Neural progenitor cell (in vitro differentiated cells): ENCODE measurements at regions not wholly inside any gene's neighbourhood (a gene's known extent, or its start where the extent isn't known, plus 50 kb on each side); places are given as distances from the start of the nearest gene placed in this dataset.
"Not testable (repeated sequence)": the region's sequence is repeated elsewhere in the genome, so short reads cannot be mapped to it uniquely, and the experiment has no call there.

Source experiments
- DNase-seq: peaks from one replicate; pipeline ENCODE4 v3.0.0-alpha.2; 2016; ENCODE audit warnings: low spot score
- H2AFZ ChIP-seq: fragments of 200-600 bp; sonication (generic); replicated peaks from 2 replicates; pipeline ENCODE4 v1.6.1; 2016; ENCODE audit warnings: antibody characterized with exemption
- H3F3A ChIP-seq: fragments of 200-600 bp; sonication (generic); 2 replicates; pipeline ENCODE4 v1.6.1; 2016; ENCODE audit warnings: antibody characterized with exemption, low read depth
- H3K27ac ChIP-seq: fragments of 200-600 bp; sonication (generic); 2 replicates; pipeline ENCODE4 v1.5.1; 2016; ENCODE audit warnings: mild to moderate bottlenecking
- H3K27me3 ChIP-seq: fragments of 200-600 bp; sonication (generic); 2 replicates; pipeline ENCODE4 v1.6.1; 2016; ENCODE audit warnings: mild to moderate bottlenecking, moderate library complexity
- H3K36me3 ChIP-seq: fragments of 200-600 bp; sonication (generic); 2 replicates; pipeline ENCODE4 v1.5.1; 2016
- H3K4me1 ChIP-seq: fragments of 200-600 bp; sonication (generic); 2 replicates; pipeline ENCODE4 v1.6.1; 2016; ENCODE audit warnings: mixed run types
- H3K4me2 ChIP-seq: fragments of 200-600 bp; sonication (generic); 2 replicates; pipeline ENCODE4 v1.6.1; 2016
- H3K4me3 ChIP-seq: fragments of 200-600 bp; sonication (generic); 2 replicates; pipeline ENCODE4 v1.5.1; 2016
- H3K79me2 ChIP-seq: fragments of 200-600 bp; sonication (generic); 2 replicates; pipeline ENCODE4 v1.6.1; 2016; ENCODE audit warnings: low read depth
- H3K9ac ChIP-seq: fragments of 200-600 bp; sonication (generic); 2 replicates; pipeline ENCODE4 v1.6.1; 2016
- H3K9me3 ChIP-seq: fragments of 200-600 bp; sonication (generic); 2 replicates; pipeline ENCODE4 v1.5.1; 2016; ENCODE audit warnings: low read depth
- H4K20me1 ChIP-seq: fragments of 200-600 bp; sonication (generic); 2 replicates; pipeline ENCODE4 v1.6.1; 2016; ENCODE audit warnings: low read depth
- H3K27ac Mint-ChIP-seq: 3 replicates; pipeline ENCODE4 v1.8.0; 2021; ENCODE audit warnings: mixed read lengths
- H3K27me3 Mint-ChIP-seq: 2 replicates; pipeline ENCODE4 v1.8.0; 2022; ENCODE audit warnings: low read depth, mild to moderate bottlenecking, inconsistent platforms, moderate library complexity, mixed read lengths; ENCODE audit not compliant: insufficient read depth
- H3K36me3 Mint-ChIP-seq: 3 replicates; pipeline ENCODE4 v1.8.0; 2021; ENCODE audit warnings: mixed read lengths
- H3K4me1 Mint-ChIP-seq: 3 replicates; pipeline ENCODE4 v1.8.0; 2021; ENCODE audit warnings: mixed read lengths
- H3K4me3 Mint-ChIP-seq: 3 replicates; pipeline ENCODE4 v1.8.0; 2021; ENCODE audit warnings: mild to moderate bottlenecking, moderate library complexity, mixed read lengths
- H3K9me3 Mint-ChIP-seq: 3 replicates; pipeline ENCODE4 v1.8.0; 2020; ENCODE audit warnings: mixed read lengths
- CTCF ChIP-seq: fragments of 200-600 bp; sonication (generic); IDR thresholded peaks from 2 replicates; pipeline ENCODE4 v1.5.1; 2017; ENCODE audit warnings: antibody characterized with exemption, mild to moderate bottlenecking
- EZH2 ChIP-seq: fragments of 200-600 bp; sonication (generic); IDR thresholded peaks from 2 replicates; pipeline ENCODE4 v1.6.1; 2017; ENCODE audit warnings: antibody characterized with exemption, mild to moderate bottlenecking, moderate library complexity
- EZH2phosphoT487 ChIP-seq: fragments of 200-600 bp; sonication (generic); IDR thresholded peaks from 2 replicates; pipeline ENCODE4 v1.6.1; 2017; ENCODE audit warnings: antibody characterized with exemption

GRCh38 chr10:111303887-111304286 is 227.1 kb downstream of the ADRA2A start:
- no peaks in the 10 kb centered on the region for H3K9me3 ChIP-seq
- peaks cover 5% of the 10 kb centered on the region for H3K9me3 Mint-ChIP-seq
- no peak for DNase-seq
- H3F3A ChIP-seq = peaks cover 8% of the 10 kb centered on the region
- H3K79me2 ChIP-seq = no peaks in the 10 kb centered on the region
- peaks cover 14% of the 10 kb centered on the region for H3K4me1 Mint-ChIP-seq
- no peaks in the 10 kb centered on the region for H3K36me3 Mint-ChIP-seq
- H3K4me2 ChIP-seq = no peak overlapping the region
- H3K27me3 Mint-ChIP-seq = peaks cover 2% of the 10 kb centered on the region
- H3K27ac Mint-ChIP-seq = no peak overlapping the region
- no peak overlapping the region for H3K4me3 ChIP-seq
- H4K20me1 ChIP-seq = no peaks in the 10 kb centered on the region
- TF ChIP-seq EZH2phosphoT487 = no peak
- H3K9ac ChIP-seq = no peak overlapping the region
- no peak overlapping the region for H2AFZ ChIP-seq
- peaks cover 22% of the 10 kb centered on the region for H3K4me1 ChIP-seq
- no peaks in the 10 kb centered on the region for H3K36me3 ChIP-seq
- no peaks in the 10 kb centered on the region for H3K27me3 ChIP-seq
- H3K4me3 Mint-ChIP-seq = no peak overlapping the region
- no peak overlapping the region for H3K27ac ChIP-seq

- Histone ChIP-seq H3K4me3 (no peak overlapping the region), H4K20me1 (no peaks in the 10 kb centered on the region), H3K27ac (peak overlapping the region; percentile 31), H3K36me3 (no peaks in the 10 kb centered on the region), H3K4me2 (peak overlapping the region; percentile 65), H3K9me3 (no peaks in the 10 kb centered on the region), H3F3A (peaks cover 8% of the 10 kb centered on the region), H3K4me1 (peaks cover 12% of the 10 kb centered on the region), H3K27me3 (no peaks in the 10 kb centered on the region), H2AFZ (peak overlapping the region; percentile 5), H3K9ac (no peak overlapping the region), H3K79me2 (no peaks in the 10 kb centered on the region)
- no peak overlapping the region for H3K4me3 Mint-ChIP-seq
- H3K4me1 Mint-ChIP-seq = peaks cover 12% of the 10 kb centered on the region
- TF ChIP-seq EZH2phosphoT487 = no peak
- no peak for TF ChIP-seq EZH2
- no peak for TF ChIP-seq CTCF
- peaks cover 3% of the 10 kb centered on the region for H3K9me3 Mint-ChIP-seq
- peak; percentile 62 for DNase-seq
- H3K36me3 Mint-ChIP-seq = no peaks in the 10 kb centered on the region
- no peak overlapping the region for H3K27ac Mint-ChIP-seq
- H3K27me3 Mint-ChIP-seq = peaks cover 4% of the 10 kb centered on the region
These were observed 239.9 kb downstream of the ADRA2A start for GRCh38 chr10:111316722-111317212.

- DNase-seq = no peak
- Mint-ChIP-seq H3K4me3 (no peak overlapping the region), H3K36me3 (no peaks in the 10 kb centered on the region), H3K9me3 (no peaks in the 10 kb centered on the region), H3K27ac (no peak overlapping the region), H3K27me3 (peaks cover 2% of the 10 kb centered on the region), H3K4me1 (peaks cover 12% of the 10 kb centered on the region)
- no peak overlapping the region for H3K4me3 ChIP-seq
- no peak overlapping the region for H3K27ac ChIP-seq
- H3F3A ChIP-seq = peaks cover 8% of the 10 kb centered on the region
- no peaks in the 10 kb centered on the region for H3K27me3 ChIP-seq
- no peak for TF ChIP-seq CTCF
- no peak for TF ChIP-seq EZH2phosphoT487
- H2AFZ ChIP-seq = no peak overlapping the region
- H3K9ac ChIP-seq = no peak overlapping the region
- H3K36me3 ChIP-seq = no peaks in the 10 kb centered on the region
- no peak overlapping the region for H3K4me2 ChIP-seq
- H3K79me2 ChIP-seq = no peaks in the 10 kb centered on the region
- H3K4me1 ChIP-seq = peaks cover 12% of the 10 kb centered on the region
- H3K9me3 ChIP-seq = no peaks in the 10 kb centered on the region
- no peaks in the 10 kb centered on the region for H4K20me1 ChIP-seq
These were observed 243.0 kb downstream of the ADRA2A start for GRCh38 chr10:111319866-111320265.

- Mint-ChIP-seq H3K4me1 (no peaks in the 10 kb centered on the region), H3K9me3 (no peaks in the 10 kb centered on the region), H3K4me3 (no peak overlapping the region), H3K27ac (no peak overlapping the region), H3K36me3 (no peaks in the 10 kb centered on the region), H3K27me3 (no peaks in the 10 kb centered on the region)
- no peaks in the 10 kb centered on the region for H3K79me2 ChIP-seq
- no peak overlapping the region for H2AFZ ChIP-seq
- no peaks in the 10 kb centered on the region for H3K4me1 ChIP-seq
- H3F3A ChIP-seq = no peaks in the 10 kb centered on the region
- H3K27me3 ChIP-seq = no peaks in the 10 kb centered on the region
- H3K9me3 ChIP-seq = no peaks in the 10 kb centered on the region
- no peak overlapping the region for H3K9ac ChIP-seq
- H3K27ac ChIP-seq = no peak overlapping the region
- no peak overlapping the region for H3K4me2 ChIP-seq
- TF ChIP-seq EZH2phosphoT487 (no peak), EZH2 (no peak), CTCF (peak; percentile 50)
- H4K20me1 ChIP-seq = no peaks in the 10 kb centered on the region
- H3K4me3 ChIP-seq = no peak overlapping the region
- peak; percentile 24 for DNase-seq
- H3K36me3 ChIP-seq = no peaks in the 10 kb centered on the region
These were observed 246.6 kb downstream of the ADRA2A start for GRCh38 chr10:111323389-111323966.

GRCh38 chr10:111332174-111332573 is 255.3 kb downstream of the ADRA2A start:
- H3K4me3 ChIP-seq, H3K4me2 ChIP-seq, H3F3A ChIP-seq, H3K4me1 Mint-ChIP-seq, H3K27ac Mint-ChIP-seq, H3K4me1 ChIP-seq, H4K20me1 ChIP-seq, H3K9me3 Mint-ChIP-seq, H3K9ac ChIP-seq, H3K9me3 ChIP-seq, H3K36me3 Mint-ChIP-seq, H3K4me3 Mint-ChIP-seq, DNase-seq, H3K36me3 ChIP-seq, H3K79me2 ChIP-seq, H3K27me3 Mint-ChIP-seq, H2AFZ ChIP-seq, H3K27ac ChIP-seq, H3K27me3 ChIP-seq: not testable (repeated sequence)
